T-helper 17 cell (primary cell): ENCODE measurements at regions not wholly inside any gene's neighbourhood (a gene's known extent, or its start where the extent isn't known, plus 50 kb on each side); places are given as distances from the start of the nearest gene placed in this dataset.
A peak's percentile ranks its signal among the peaks of the same experiment; 100 is the strongest.

Experiments used
- ATAC-seq: fragments of 150-1000 bp; cut with Tn5 transposase; 2 replicates; pipeline ENCODE4 v1.10.0; 2021; ENCODE audit warnings: mild to moderate bottlenecking, moderate library complexity
- DNase-seq, 3 donors: peaks; one replicate each; pipeline versions ENCODE4 v3.0.0 to v3.0.0-alpha.2; 2020 to 2021
- H3K9me3 ChIP-seq: one replicate; pipeline ENCODE4 v1.7.0; 2013; ENCODE audit warnings: low read length, mild to moderate bottlenecking; ENCODE audit not compliant: control insufficient read depth, poor library complexity, severe bottlenecking
- H3K27ac Mint-ChIP-seq: one replicate; pipeline ENCODE4 v1.8.0; 2022; ENCODE audit warnings: mild to moderate bottlenecking, moderate library complexity, mixed read lengths
- H3K27me3 Mint-ChIP-seq: one replicate; pipeline ENCODE4 v1.8.0; 2022; ENCODE audit warnings: mixed read lengths
- H3K36me3 Mint-ChIP-seq: one replicate; pipeline ENCODE4 v1.8.0; 2022; ENCODE audit warnings: low read depth, mixed read lengths
- H3K4me1 Mint-ChIP-seq: one replicate; pipeline ENCODE4 v1.8.0; 2022; ENCODE audit warnings: mild to moderate bottlenecking, mixed read lengths
- H3K4me3 Mint-ChIP-seq: one replicate; pipeline ENCODE4 v1.8.0; 2022; ENCODE audit warnings: mild to moderate bottlenecking, moderate library complexity, mixed read lengths

DNA sequence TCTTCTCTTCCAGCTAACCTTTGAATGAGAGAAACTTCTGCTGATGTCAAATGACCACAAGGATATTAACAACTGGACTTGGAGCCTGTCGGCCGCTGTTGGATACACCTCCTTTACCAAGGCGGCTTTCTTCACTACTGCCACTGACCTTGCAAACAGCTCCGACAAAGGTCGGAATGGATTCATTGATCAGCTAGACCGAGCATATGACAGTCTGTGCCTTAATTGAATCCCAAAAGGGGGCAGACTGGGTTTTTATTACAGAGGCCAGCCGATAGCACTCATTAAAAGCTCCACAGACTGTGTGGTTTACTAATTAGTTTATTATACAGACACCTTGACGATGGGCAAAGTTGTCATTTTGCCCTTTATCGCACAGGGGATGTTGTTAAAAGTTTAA, 394.5 kb downstream of the RERGL start:
- H3K27ac Mint-ChIP-seq = no peak overlapping the region
- ATAC-seq (no peak), DNase-seq (no peak)
- no peaks in the 10 kb centered on the region for H3K27me3 Mint-ChIP-seq
- H3K4me1 Mint-ChIP-seq = no peaks in the 10 kb centered on the region
- no peaks in the 10 kb centered on the region for H3K36me3 Mint-ChIP-seq
- H3K9me3 ChIP-seq = no peaks in the 10 kb centered on the region
- no peak overlapping the region for H3K4me3 Mint-ChIP-seq

DNA sequence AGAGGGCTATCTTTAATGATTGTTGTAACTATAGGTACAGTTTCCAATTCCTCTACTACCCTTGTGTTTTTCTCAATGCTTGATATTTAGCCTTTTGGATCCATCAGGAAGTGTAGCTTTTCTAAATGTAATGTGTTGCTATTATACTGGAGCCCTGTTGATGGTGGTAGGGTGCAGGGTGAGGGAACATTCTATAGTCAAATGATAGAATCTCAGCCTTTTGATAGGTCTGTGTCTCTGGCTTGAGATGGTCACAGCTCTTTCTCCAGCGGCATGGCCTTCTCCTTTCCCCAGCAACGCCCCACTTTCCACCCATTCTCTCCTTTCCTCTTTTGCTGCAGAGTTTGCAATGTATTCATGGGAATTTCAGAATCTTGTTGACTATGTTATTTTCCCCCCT, 398.6 kb downstream of the RERGL start:
- no peak for ATAC-seq
- Mint-ChIP-seq H3K4me3 (no peak overlapping the region), H3K27ac (no peak overlapping the region)

DNA sequence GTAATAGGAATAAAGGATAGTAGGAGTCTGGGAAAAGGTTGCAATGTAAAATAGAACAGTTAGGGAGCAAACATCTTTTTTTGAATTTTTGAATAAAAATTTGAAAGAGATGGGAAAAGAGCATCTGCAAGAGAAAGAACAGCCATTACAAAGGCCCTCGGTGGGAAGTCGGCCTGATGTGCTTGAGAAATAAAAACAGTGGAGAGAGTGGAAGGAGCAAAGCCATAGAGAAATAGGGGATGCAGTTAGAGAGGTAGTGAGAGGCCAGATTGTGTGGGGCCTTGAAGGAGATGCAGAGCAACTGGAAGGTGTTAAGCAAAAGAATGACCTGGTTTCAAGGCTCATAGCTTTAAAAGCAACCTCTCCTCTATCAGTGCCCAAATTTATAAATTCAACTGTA, 409.8 kb downstream of the RERGL start:
- no peak for DNase-seq
- no peaks in the 10 kb centered on the region for H3K4me1 Mint-ChIP-seq
- no peak overlapping the region for H3K27ac Mint-ChIP-seq
- H3K27me3 Mint-ChIP-seq = no peaks in the 10 kb centered on the region
- no peak overlapping the region for H3K4me3 Mint-ChIP-seq
- no peaks in the 10 kb centered on the region for H3K36me3 Mint-ChIP-seq
- no peaks in the 10 kb centered on the region for H3K9me3 ChIP-seq
- no peak for ATAC-seq

More for the DNA sequence above, 398.6 kb downstream of the RERGL start:
- no peak for DNase-seq
- no peaks in the 10 kb centered on the region for H3K9me3 ChIP-seq
- no peaks in the 10 kb centered on the region for H3K4me1 Mint-ChIP-seq
- no peaks in the 10 kb centered on the region for H3K27me3 Mint-ChIP-seq
- no peaks in the 10 kb centered on the region for H3K36me3 Mint-ChIP-seq

DNA sequence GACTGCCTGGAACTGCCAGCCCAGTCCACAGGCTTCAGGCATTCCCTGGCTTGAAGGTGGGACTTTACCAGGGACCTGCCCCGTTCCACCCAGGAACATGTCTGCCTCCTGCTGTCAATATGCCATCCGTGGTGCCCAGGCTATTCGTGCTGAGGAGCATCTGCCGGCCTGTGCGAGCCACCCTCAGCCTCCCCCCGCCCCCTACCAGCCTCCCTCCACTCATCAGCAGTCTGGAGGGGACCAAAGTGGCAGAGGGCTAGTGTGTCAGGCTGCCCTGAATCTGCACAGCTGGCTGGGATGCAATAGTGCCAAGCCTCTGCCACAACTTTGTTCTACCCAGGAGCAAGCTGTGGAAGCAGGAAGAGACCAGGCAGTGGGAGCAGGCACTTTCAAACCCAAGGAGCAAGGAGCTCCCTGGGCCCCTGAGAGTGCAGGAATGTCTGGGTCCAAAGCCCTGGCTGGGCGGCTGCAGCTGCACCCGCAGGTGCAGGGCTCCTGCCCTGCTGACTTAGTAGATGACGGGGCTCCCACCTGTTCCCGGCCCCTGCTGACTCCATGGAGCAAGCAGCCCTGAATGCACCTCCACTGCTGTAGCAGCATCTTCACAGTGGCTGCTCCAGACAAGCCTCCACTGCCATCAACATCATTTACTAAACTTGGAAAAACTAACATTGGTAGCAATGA, 423.2 kb downstream of the RERGL start:
- no peak for ATAC-seq
- H3K27me3 Mint-ChIP-seq = no peaks in the 10 kb centered on the region
- H3K4me1 Mint-ChIP-seq = no peaks in the 10 kb centered on the region
- no peaks in the 10 kb centered on the region for H3K9me3 ChIP-seq
- no peak overlapping the region for H3K27ac Mint-ChIP-seq
- no peak overlapping the region for H3K4me3 Mint-ChIP-seq
- DNase-seq = no peak
- no peaks in the 10 kb centered on the region for H3K36me3 Mint-ChIP-seq

DNA sequence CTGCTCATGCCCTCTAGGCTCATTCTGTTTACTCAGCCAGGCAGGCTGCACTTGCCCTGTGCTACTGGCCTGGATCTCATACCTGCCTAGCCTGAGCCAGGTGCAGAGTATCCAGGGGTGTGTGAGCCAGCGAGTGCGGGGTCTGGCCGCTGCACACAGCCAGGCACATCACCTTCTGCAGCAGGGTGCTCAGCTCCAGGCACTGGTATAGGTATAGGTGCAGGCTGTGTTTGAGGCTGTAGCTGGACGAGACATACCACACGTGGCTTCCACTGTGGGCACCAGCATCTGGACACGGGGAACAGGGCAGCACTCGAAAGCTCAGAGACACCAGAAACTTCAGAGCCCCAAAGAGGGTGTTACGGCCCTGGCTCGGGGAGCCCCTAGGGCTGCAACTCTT, 424.2 kb downstream of the RERGL start:
- DNase-seq (no peak), ATAC-seq (no peak)
- Mint-ChIP-seq H3K27ac (no peak overlapping the region), H3K4me1 (no peaks in the 10 kb centered on the region), H3K36me3 (no peaks in the 10 kb centered on the region), H3K27me3 (no peaks in the 10 kb centered on the region), H3K4me3 (no peak overlapping the region)
- no peaks in the 10 kb centered on the region for H3K9me3 ChIP-seq

DNA sequence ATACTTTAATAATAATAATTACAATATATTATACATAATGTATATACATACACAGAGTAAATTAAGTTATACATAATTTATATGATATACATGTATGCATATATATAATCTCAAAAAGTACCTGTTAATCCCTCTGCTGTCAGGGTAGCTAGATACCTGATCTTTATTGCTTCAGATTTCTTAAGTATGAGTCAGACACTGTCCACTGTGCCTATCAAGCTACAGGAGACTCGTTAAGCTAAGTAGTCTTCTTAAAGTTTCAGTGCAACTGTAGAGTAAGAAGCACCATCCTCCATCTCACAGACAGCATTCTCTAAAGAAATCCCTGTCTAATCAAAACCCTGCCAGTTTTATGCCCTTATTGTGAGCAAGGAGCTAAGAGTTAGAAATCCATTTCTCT, 428.7 kb downstream of the RERGL start:
- DNase-seq (no peak), ATAC-seq (no peak)
- H3K27me3 Mint-ChIP-seq = no peaks in the 10 kb centered on the region
- H3K36me3 Mint-ChIP-seq = no peaks in the 10 kb centered on the region
- H3K9me3 ChIP-seq = no peaks in the 10 kb centered on the region
- H3K4me3 Mint-ChIP-seq = no peak overlapping the region
- H3K27ac Mint-ChIP-seq = no peak overlapping the region
- no peaks in the 10 kb centered on the region for H3K4me1 Mint-ChIP-seq

DNA sequence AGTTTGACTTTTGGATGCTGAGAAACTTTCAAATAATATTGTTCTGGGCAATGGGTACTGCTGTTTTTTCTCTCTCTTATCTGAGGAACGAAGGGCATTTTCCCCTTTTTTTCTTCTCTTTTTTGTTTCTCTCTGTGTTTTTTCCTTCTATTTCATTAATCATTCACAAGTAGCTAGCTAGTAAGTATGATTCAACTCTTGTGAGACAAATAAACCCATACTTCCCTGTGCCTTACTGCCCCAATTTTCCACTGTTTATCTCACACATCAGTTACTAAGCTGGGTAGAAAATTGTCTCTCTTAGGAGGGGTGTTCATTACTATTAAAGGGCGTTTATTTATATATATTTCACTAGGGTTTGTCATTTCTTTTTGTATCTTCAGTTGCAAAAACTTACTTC, 437.6 kb downstream of the RERGL start:
- Mint-ChIP-seq H3K36me3 (no peaks in the 10 kb centered on the region), H3K27me3 (no peaks in the 10 kb centered on the region), H3K4me3 (no peak overlapping the region), H3K27ac (no peak overlapping the region), H3K4me1 (no peaks in the 10 kb centered on the region)
- no peaks in the 10 kb centered on the region for H3K9me3 ChIP-seq
- ATAC-seq (no peak), DNase-seq (no peak)

DNA sequence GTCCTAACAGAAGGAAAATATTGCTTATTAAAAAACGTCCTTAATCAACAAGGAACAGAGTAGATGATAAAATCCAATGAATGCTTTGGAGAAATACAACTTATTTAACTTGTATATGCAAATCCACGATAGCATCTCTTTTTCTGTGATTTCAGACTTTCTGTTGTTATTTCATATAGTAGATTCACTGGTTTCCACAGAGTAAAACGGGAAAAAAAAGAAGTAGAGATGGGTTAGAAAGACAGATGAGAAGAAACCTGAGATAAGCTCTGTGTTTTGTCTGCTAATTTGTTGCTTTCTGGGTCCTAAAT, 447.7 kb downstream of the RERGL start:
- Mint-ChIP-seq H3K4me3 (peak overlapping the region; percentile 47), H3K4me1 (peaks cover 2% of the 10 kb centered on the region), H3K27me3 (no peaks in the 10 kb centered on the region), H3K27ac (no peak overlapping the region), H3K36me3 (no peaks in the 10 kb centered on the region)
- ATAC-seq = no peak
- DNase-seq = no peak
- H3K9me3 ChIP-seq = no peaks in the 10 kb centered on the region

DNA sequence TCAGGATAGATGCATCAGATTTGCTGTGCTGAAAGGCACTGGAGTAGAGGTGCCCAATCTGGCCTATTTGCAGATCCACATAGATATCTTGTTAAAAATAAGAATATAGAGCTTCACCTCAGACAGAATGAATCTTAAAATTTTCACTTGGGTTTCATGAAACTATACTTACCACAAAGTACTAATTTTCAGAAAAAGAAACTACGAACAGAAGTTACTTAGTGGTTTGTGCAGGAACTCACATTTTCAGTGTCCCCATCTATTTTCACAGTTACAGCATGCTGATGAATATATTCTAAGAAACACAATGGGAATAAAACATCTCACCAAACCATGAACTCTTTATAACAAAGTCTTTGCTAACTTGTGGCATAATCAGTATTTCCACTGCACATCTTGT, 449.4 kb downstream of the RERGL start:
- no peaks in the 10 kb centered on the region for H3K9me3 ChIP-seq
- no peak for DNase-seq
- no peak overlapping the region for H3K27ac Mint-ChIP-seq
- no peaks in the 10 kb centered on the region for H3K36me3 Mint-ChIP-seq
- H3K27me3 Mint-ChIP-seq = no peaks in the 10 kb centered on the region
- H3K4me3 Mint-ChIP-seq = no peak overlapping the region
- H3K4me1 Mint-ChIP-seq = peaks cover 2% of the 10 kb centered on the region
- no peak for ATAC-seq

DNA sequence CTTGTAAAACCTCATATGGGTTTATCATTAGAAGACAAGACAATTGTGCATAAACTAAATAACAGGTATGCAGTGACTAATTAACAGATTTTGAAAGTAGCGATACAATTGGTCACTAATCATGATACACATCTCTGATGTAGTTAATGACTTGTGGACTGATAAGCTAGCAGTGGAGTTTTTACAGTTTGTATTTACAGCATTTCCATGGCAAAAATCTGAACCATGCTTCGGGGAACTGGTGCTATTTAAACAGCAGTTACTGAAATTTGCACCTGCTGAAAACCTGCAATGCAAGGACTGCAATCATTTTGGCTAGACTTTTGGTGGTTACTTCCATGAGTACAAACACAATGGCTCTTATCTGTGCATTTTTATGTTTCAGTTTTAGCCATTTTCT, 471.2 kb downstream of the RERGL start:
- no peak overlapping the region for H3K27ac Mint-ChIP-seq
- DNase-seq (no peak), ATAC-seq (no peak)
- no peaks in the 10 kb centered on the region for H3K4me1 Mint-ChIP-seq
- no peaks in the 10 kb centered on the region for H3K27me3 Mint-ChIP-seq
- no peaks in the 10 kb centered on the region for H3K9me3 ChIP-seq
- no peak overlapping the region for H3K4me3 Mint-ChIP-seq
- H3K36me3 Mint-ChIP-seq = no peaks in the 10 kb centered on the region

DNA sequence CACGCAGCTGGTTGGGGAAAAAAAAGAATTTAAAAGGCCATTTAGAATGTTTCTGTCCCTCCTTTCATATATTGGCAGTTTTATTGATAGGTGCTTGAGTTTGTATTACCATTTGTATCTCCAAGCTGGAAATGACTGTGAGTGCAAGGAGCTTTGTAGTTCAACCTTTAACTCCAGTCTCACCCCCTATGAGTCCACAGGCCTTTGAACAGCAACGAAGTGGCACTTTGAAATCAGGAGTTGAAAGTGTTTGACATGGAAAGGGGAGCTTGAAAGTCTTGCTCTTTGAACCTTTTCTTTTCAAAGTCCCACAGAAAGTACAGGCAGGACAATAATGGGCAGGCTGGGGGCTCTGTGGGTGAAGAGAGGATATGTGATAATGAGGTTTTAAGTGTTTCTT, 480.3 kb downstream of the RERGL start:
- Mint-ChIP-seq H3K36me3 (no peaks in the 10 kb centered on the region), H3K4me1 (no peaks in the 10 kb centered on the region), H3K27me3 (no peaks in the 10 kb centered on the region), H3K27ac (no peak overlapping the region), H3K4me3 (no peak overlapping the region)
- no peak for ATAC-seq
- no peak for DNase-seq
- H3K9me3 ChIP-seq = no peaks in the 10 kb centered on the region

DNA sequence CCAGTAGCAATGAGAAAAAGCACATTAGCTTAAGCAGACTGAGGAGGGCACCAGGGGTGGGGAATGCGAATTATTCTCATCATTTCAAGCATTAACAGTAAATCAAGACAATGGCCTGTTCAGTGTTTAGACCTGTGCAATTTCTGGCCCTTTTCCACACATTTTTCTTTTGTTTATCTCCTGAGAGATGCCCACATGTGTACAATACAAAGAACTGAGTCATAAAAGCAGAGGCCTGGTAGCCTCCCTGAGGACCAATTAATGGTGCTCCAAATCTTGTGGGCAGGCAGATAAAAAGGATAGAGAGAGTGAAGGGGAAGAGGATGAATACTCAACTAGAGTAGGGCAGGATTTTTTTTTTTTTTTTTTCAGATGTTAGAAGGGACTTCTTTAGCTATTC, 480.8 kb downstream of the RERGL start:
- no peaks in the 10 kb centered on the region for H3K4me1 Mint-ChIP-seq
- no peak for ATAC-seq
- DNase-seq = no peak
- H3K36me3 Mint-ChIP-seq = no peaks in the 10 kb centered on the region
- no peak overlapping the region for H3K4me3 Mint-ChIP-seq
- H3K27me3 Mint-ChIP-seq = no peaks in the 10 kb centered on the region
- no peaks in the 10 kb centered on the region for H3K9me3 ChIP-seq
- no peak overlapping the region for H3K27ac Mint-ChIP-seq

DNA sequence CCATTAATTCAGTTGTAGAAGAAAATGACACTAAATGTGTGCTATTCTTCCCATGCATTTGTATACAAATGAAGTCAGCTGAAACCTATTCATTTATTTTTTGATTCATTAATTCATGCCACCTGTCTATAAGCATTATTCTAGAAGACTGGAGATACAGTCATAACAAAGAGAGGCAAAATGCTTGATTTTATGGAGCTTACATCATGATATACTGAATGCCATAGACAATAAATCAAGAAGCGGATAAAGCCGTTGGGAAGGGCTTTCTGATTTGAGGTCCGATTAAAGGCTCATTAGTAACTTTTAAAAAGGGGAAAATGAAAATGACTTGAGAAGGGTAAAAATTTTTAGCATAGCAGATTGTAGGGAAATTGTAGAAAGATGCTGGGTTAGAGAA, 494.9 kb downstream of the RERGL start:
- no peaks in the 10 kb centered on the region for H3K27me3 Mint-ChIP-seq
- no peaks in the 10 kb centered on the region for H3K4me1 Mint-ChIP-seq
- no peak overlapping the region for H3K27ac Mint-ChIP-seq
- ATAC-seq = no peak
- no peaks in the 10 kb centered on the region for H3K36me3 Mint-ChIP-seq
- H3K4me3 Mint-ChIP-seq = no peak overlapping the region
- no peaks in the 10 kb centered on the region for H3K9me3 ChIP-seq
- DNase-seq = no peak

DNA sequence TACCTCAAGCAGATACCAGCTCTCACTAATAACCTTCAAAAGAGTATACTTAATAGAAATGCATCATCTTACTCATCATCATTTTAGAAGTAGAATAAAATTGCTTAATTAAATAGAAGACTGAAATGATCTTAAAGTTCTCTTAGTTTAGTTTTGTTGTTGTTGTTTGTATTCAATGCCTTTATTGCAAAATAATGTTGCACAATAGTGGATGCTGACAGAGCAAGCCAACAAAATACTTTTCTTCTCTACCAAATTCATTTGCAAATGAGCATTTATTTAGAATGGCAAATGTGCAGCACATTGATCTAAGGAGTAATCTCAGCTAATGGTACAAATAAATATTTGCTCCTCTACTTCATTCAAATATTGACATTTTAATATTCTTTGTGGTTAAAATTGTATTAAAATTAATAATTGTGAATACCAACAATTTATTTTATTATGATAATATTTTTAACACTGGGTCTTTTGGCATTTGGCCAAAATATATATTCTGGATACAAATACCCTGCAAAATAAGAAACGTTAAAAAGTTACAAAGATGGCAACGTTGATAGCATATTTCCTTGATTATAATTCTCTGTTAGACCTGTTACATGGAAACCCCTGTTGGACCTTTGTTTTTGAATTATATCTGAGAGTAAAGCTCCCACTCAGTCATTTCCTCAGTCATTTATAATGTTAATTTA, 496.1 kb downstream of the RERGL start:
- DNase-seq = no peak
- H3K9me3 ChIP-seq = no peaks in the 10 kb centered on the region
- H3K27me3 Mint-ChIP-seq = no peaks in the 10 kb centered on the region
- H3K4me1 Mint-ChIP-seq = no peaks in the 10 kb centered on the region
- H3K27ac Mint-ChIP-seq = no peak overlapping the region
- no peak overlapping the region for H3K4me3 Mint-ChIP-seq
- ATAC-seq = no peak
- no peaks in the 10 kb centered on the region for H3K36me3 Mint-ChIP-seq
